HG03520 (cell line): ENCODE measurements at regions not wholly inside any gene's neighbourhood (a gene's known extent, or its start where the extent isn't known, plus 50 kb on each side); places are given as distances from the start of the nearest gene placed in this dataset.

ENCODE experiments used
- ATAC-seq: cut with Tn5 transposase; IDR thresholded peaks from one replicate; pipeline ENCODE4 v1.9.1; 2021; ENCODE audit warnings: mild to moderate bottlenecking, moderate library complexity; ENCODE audit not compliant: unreplicated experiment

GRCh38 chr9:99361817-99362216, 139.7 kb downstream of the SEC61B start:
- no peak for ATAC-seq

DNA sequence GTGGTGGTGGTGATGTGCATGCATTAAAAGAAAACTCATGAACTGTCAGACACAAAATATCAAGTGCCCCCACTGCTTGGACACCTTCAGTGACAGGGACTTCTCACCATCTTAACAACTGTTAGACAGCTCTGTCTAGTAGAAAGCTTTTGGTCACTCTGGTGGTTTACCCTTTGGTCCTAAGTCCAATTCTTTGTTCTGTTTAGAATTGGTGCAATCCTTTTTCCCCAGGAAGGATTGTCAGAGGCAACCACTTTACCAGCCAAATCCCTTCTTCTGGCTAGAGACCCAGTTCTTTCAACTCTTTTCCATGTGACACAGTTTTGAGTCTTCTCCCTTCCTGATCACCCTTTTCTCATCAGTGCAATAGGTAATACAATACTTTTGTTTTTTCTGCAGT, 140.2 kb downstream of the SEC61B start:
- ATAC-seq, result no peak

GRCh38 chr9:99363509-99363908, 141.4 kb downstream of the SEC61B start:
- no peak for ATAC-seq

DNA sequence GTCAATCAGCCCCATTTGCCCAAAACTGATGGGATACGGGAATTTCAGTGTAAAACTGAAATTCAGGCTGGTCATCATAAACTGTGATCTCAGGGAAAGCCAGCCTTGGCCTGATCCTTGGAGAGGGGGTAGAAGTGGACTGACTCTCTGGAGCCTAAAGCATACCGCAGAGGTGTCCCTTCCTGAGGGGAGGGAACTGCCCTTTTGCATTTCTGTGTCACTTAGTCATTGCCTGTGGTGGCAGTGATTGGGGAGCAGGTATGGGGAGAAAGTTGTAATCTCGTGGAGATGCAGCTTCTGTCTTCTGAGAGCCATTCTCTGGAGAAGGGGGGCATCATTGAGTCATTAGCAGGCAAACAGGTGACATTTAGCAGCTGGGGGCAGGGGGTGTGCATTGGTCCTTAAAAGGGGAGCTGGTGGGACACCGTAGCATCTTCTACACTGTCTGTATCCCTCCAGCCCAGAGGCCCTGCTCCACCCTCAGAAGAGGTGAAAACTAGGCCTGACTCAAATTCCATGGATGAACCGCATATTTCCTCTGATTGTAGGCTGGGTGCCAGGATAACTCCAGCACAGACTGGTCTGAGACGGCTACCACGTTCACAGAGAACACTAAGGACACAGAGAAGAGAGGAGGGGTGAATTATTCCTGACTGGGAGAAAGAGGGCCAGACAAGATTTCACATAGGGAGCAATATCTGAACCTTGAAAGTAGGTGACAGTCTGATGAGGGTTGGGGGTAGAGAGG, 143.3 kb downstream of the SEC61B start:
- no peak for ATAC-seq

GRCh38 chr9:99366183-99366582, 144.1 kb downstream of the SEC61B start:
- no peak for ATAC-seq

DNA sequence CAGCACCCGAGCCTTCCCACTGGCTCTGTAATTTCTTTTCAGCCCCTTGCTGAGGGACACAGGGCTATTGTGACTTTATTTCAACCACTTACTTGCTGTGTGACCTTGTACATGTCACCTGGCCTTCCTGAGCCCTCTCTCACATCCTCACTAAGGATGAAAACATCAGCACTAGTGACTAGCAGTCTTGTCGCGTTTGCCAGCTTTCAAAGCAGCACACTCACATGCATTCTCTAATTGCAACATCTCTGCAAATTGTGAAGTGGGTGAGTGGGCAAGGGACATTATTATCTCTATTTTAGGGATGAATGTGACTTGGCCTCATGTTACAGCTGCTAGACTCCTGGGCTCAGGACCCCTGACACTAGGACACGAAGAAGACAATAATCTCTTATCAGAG, 144.5 kb downstream of the SEC61B start:
- no peak for ATAC-seq

DNA sequence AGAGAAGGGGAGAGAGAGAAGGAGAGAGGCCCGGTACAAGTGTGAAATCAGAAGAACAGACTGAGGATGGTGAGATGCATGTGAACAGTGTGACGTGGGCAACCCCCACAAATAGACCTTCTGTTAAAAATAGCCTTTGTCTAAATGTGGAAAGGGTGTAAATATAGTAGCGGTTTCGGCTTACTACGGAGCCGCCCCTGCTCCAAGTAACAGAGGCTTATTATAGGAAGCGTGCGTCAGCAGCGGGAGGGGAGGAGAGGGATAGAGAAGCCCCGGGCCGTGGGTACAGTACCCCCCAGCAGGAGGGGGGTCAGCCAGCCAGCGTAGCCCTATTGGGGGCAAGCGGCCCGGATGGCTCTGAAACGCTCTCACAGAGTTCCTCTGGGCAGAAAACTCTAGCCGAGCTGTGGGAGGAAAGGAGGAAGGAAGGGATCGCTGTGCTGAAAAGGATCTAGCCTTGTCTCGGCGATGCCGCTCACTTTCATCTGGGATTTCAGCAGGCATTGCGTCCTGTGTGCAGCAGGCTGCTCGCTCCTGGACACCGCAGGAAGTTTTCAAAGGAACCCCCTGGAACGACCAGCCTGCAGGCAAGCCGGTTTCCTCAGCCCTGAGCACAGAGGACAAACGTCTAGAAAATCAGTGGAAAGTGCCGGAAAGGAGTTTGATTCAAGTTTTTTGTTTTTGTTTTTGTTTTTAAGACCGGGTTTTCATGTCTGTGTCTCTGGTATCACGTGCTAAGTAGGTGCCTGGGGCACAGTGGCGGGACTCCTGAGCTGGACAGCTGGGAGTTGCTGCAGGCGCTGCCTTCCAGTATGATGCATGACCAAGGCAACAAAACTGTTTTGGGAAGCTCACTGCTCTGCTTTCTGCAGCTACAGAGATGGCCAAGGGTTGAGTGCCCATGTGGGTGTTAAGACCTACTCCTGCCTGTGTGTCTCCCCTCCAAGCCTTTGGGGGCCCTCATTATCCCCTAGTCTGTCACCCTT, 146.6 kb downstream of the SEC61B start:
- ATAC-seq, result no peak

DNA sequence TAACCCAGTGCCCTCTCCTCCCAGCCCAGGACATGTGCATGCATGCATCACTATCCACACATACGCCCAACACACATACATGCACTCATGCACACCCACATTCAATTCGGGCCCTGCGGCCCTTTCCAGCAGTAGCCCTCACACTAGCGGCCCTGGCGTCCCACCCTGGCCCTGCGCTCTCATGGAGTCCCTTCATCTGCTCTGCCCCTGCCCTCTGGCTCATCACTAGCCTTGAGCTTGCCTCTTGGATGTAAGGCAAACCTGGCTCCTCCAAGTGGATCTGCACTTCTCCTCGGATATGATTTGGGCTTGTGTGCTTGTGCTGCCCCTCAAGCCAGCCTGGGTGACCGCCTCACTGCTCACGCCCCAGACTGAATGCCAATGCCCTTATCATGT, 147.2 kb downstream of the SEC61B start:
- no peak for ATAC-seq

- ATAC-seq, result no peak
These were observed 148.3 kb downstream of the SEC61B start for GRCh38 chr9:99370376-99370775.

- no peak for ATAC-seq
These were observed 149.3 kb downstream of the SEC61B start for GRCh38 chr9:99371376-99371775.

- ATAC-seq, result no peak
These were observed 151.8 kb downstream of the SEC61B start for GRCh38 chr9:99373912-99374311.

DNA sequence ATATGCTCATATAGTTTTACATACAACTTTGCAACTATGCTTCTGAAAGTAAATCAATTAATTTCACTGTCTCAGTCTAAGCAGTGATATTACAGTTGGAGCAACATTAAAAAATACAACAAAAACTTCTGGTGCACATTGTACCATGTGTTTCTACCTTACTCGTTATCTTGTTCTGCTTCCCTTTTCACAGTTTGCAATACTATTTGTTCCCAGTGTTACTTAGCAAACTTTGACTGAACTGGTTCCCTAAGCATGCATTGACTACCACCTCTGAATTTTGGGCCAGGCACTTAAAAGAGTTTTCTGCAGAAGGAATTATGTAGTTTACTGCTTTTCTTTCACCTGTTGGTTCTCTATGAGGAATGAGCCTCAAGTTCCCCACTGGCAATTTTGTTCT, 152.7 kb downstream of the SEC61B start:
- no peak for ATAC-seq

- ATAC-seq, result no peak
These were observed 153.4 kb downstream of the SEC61B start for GRCh38 chr9:99375481-99375880.

DNA sequence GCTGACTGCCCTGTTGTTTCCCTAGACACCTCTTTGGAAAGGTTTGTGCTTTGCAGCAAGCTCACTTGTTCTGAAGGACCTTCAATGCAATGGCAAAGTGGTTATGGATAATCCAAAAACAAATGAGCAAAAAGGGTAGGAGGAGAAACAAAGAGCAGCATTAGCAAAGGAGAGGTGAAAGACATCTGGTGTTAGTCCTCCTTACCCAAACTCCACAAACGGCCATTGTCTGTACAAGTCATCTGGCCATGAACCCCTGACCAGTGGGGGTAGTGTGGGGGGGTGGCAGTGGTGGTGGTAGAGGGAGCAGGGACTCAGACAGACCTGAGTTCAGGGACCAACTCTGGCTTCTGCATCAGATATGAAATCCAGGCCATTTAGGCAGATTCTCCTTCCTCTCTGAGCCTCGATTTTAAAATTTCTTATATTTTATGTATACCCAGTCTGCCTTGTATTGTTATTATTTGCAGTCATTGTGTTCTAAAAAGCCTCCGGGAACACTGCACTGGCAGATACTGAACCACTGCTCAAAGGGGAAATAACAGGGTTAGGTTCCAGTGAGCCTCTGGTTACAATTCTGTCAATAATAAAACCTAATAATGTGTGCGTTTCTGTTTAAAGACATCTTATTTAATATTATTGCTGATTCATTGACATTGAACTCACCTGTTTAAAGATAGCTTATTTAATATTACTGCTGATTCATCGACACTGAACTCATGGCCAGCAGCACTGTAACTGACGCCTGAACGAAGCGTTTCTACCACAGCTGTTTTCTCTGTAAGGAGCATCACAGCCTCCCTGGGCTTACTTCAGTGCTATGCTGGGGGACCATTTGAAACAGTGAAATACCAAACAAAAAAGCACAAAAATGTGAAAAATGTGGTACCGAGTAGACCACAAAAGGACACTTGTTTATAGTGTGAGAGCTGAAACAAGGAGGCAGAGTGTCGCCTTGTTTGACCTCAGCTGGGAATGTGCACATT, 156.0 kb downstream of the SEC61B start:
- ATAC-seq, result no peak

- ATAC-seq, result no peak
These were observed 161.5 kb downstream of the SEC61B start for GRCh38 chr9:99383536-99383935.

- ATAC-seq, result no peak
These were observed 163.1 kb downstream of the SEC61B start for GRCh38 chr9:99385215-99385614.

DNA sequence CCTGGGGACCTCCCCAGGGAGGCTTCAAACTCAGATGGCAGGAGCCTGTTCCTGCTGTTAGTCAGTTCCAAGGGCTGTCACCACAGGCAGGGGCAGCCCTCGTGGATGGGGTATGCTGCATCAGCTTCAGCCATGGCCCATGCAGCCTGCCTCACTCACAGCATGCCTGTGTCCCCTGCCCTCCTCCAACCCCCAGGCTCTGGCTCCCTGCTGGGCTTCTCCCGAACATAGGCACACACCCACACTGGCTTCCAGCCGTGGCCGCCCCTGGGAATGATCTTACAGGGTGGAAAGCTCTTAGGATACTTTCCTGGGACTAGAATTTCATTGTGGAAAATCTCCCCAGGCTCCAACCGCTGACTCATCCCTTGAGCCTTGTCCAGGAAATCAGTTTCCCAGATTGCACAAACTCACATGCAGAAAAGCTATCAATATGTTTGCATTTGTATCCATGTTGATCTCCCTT, 163.8 kb downstream of the SEC61B start:
- no peak for ATAC-seq

DNA sequence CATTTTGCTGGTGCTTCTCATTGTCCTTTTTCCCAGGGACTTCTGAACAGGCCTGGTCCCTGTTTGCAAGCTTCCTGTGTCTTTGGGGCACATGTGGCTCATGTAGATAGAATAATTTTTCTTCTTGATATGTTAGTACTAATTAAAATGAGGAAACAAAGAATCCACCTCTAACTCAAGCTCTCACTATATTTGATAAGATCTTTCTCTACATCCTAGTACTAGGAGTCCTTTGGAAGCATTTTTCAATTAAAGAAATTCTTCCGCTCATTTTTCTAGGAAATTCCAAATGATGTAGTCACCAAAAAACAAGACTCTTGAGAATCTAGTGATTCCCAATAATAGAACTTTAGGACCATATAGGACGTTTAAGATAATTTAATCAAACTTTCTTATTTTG, 165.3 kb downstream of the SEC61B start:
- ATAC-seq, result no peak

DNA sequence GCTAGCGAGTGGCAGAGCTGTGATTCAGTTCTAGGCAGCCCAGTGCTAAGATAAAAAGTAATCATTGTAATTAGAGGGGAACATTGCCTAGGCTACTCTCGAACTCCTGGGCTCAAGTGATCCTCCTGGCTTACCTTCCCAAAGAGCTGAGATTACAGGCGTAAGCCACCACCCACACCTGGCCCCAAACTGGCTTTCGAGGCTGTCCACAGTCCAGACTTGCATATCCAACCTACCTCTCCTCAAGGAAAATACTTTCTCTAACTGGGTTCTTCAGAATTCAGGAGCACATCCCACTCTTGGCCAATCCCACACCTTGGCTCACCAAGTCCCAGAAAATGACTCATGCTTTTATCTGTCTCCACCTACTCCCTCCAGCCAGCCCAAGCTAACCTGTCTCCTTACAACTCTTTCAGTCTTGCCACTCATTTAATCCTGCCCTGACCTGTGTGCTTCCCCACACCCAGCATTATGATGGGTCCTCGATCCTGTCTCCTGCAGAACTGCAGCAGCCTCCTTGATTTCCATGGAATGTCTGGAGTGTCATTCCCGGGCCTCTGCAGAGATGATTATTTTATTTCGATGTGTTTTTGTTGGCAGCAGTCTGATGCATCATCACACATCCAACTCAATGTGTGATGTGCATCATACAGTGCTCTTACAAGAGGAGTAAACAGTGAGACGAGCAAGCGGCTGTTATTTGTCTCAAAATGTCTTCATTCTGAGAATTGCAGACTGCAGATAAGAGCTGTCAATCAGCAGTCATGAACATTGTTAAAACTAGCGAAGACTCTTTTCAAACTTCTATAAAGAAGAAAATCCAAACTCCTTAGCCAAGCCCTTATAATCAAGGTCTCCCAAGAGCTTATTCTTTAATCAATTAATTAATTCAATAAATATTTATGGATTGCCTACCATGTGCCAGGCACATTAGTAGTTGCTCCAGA, 167.3 kb downstream of the SEC61B start:
- ATAC-seq, result no peak
